ENCODE measurements at regions not wholly inside any gene's neighbourhood (a gene's known extent, or its start where the extent isn't known, plus 50 kb on each side); places are given as distances from the start of the nearest gene placed in this dataset.

- TF ChIP-seq CTCF (IDR thresholded peaks at IDR 0.05; ENCODE audit: control insufficient read depth, extremely low read depth, insufficient read depth) = no peak
- no peak for DNase-seq (ENCODE audit: low read depth)
These were observed 103.8 kb downstream of the CRYAA start for GRCh38 chr21:43272591-43272990.

GRCh38 chr21:43271452-43272020 lies 102.7 kb downstream of the CRYAA start:
- no peak overlapping the region for H3K4me3 ChIP-seq (ENCODE audit: low read depth, low read length)
- no peak for TF ChIP-seq CTCF (IDR thresholded peaks at IDR 0.05; ENCODE audit: control insufficient read depth, extremely low read depth, insufficient read depth)
- DNase-seq (ENCODE audit: low read depth) = no peak

More at GRCh38 chr21:43272591-43272990, 103.8 kb downstream of the CRYAA start:
- H3K4me3 ChIP-seq (ENCODE audit: low read depth, low read length) = no peak overlapping the region

- no peak for TF ChIP-seq CTCF (IDR thresholded peaks at IDR 0.05; ENCODE audit: control insufficient read depth, extremely low read depth, insufficient read depth)
- H3K4me3 ChIP-seq (ENCODE audit: low read depth, low read length) = no peak overlapping the region
- no peak for DNase-seq (ENCODE audit: low read depth)
These were observed 102.0 kb downstream of the CRYAA start for GRCh38 chr21:43270800-43271301.

- TF ChIP-seq CTCF (IDR thresholded peaks at IDR 0.05; ENCODE audit: control insufficient read depth, extremely low read depth, insufficient read depth) = no peak
- no peak for DNase-seq (ENCODE audit: low read depth)
- H3K4me3 ChIP-seq (ENCODE audit: low read depth, low read length) = no peak overlapping the region
These were observed 101.3 kb downstream of the CRYAA start for GRCh38 chr21:43269957-43270705.

GRCh38 chr21:43269440-43269839 lies 100.6 kb downstream of the CRYAA start:
- 0 out of 2 replicates have a peak, but pooled peaks have one; percentile 8 for TF ChIP-seq CTCF (IDR thresholded peaks at IDR 0.05; ENCODE audit: control insufficient read depth, extremely low read depth, insufficient read depth)
- no peak for DNase-seq (ENCODE audit: low read depth)
- no peak overlapping the region for H3K4me3 ChIP-seq (ENCODE audit: low read depth, low read length)

GRCh38 chr21:43268804-43269186 lies 100.0 kb downstream of the CRYAA start:
- no peak overlapping the region for H3K4me3 ChIP-seq (ENCODE audit: low read depth, low read length)
- no peak for TF ChIP-seq CTCF (IDR thresholded peaks at IDR 0.05; ENCODE audit: control insufficient read depth, extremely low read depth, insufficient read depth)
- DNase-seq (ENCODE audit: low read depth) = no peak
